ENCODE measurements at regions not wholly inside any gene's neighbourhood (a gene's known extent, or its start where the extent isn't known, plus 50 kb on each side); places are given as distances from the start of the nearest gene placed in this dataset.

DNA sequence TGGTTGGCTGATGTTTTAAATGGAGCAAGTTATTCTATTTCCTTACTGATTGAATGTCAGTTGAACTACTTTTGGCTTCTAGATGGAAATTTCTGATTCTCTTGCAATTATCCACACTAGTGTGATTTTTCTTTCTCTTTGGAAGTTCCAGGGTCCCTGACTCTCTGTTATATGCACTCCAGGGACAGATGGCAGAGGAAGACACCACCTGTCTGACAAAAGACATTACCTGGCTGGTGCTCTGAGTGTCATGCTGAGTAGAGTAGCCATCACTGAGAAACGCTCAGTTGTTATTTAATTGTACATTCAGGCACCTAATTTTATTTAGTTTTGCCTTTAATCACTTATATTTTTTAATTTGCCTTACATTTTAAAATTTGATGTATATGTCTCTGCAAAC lies 105.4 kb upstream of the TLL1 start:
- POLR2A ChIA-PET: interaction anchor here (0.5 kb wide), 1 partner anchor 705 kb away, joined by 4 read pairs; no protein-coding TSS in a partner anchor
- DNase-seq (ENCODE audit: low read depth, low spot score): no peak
- Histone ChIP-seq H3K27me3 (ENCODE audit: control insufficient read depth, insufficient read depth, low read length) (no peaks in the 10 kb centered on the region), H3K9me3 (ENCODE audit: control insufficient read depth, insufficient read depth, low read length) (peaks cover 4% of the 10 kb centered on the region; the same call in 1 of the 2 replicates), H3K4me3 (ENCODE audit: low read depth, low read length) (no peak overlapping the region), H3K27ac (ENCODE audit: low read depth, low read length) (no peak overlapping the region)
- CTCF ChIA-PET: no interaction called here
- TF ChIP-seq, protein P1, sequence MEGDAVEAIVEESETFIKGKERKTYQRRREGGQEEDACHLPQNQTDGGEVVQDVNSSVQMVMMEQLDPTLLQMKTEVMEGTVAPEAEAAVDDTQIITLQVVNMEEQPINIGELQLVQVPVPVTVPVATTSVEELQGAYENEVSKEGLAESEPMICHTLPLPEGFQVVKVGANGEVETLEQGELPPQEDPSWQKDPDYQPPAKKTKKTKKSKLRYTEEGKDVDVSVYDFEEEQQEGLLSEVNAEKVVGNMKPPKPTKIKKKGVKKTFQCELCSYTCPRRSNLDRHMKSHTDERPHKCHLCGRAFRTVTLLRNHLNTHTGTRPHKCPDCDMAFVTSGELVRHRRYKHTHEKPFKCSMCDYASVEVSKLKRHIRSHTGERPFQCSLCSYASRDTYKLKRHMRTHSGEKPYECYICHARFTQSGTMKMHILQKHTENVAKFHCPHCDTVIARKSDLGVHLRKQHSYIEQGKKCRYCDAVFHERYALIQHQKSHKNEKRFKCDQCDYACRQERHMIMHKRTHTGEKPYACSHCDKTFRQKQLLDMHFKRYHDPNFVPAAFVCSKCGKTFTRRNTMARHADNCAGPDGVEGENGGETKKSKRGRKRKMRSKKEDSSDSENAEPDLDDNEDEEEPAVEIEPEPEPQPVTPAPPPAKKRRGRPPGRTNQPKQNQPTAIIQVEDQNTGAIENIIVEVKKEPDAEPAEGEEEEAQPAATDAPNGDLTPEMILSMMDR (IDR thresholded peaks at IDR 0.05; ENCODE audit: low read depth, low read length): no peak

DNA sequence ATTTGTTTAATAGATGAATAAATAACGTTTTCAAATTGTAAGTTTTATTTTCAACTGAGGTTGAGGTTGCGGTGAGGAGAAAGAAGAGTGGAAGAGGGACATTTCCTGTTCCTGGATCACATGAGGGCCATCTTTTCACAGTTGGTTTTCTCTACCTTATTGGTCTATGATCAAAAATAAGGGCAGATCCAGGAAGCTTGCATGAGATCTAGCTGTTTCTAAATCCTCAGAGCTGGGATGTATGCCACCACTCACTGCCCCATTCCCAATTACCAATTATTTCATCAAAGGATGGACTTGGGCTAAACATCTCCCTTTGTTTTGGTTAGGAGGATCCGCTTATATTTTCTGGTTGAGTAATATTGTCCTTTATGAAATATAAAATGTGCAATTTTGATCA lies 104.8 kb upstream of the TLL1 start:
- Histone ChIP-seq H3K27me3 (ENCODE audit: control insufficient read depth, insufficient read depth, low read length) (no peaks in the 10 kb centered on the region), H3K9me3 (ENCODE audit: control insufficient read depth, insufficient read depth, low read length) (peaks cover 4% of the 10 kb centered on the region; the same call in 1 of the 2 replicates), H3K27ac (ENCODE audit: low read depth, low read length) (no peak overlapping the region), H3K4me3 (ENCODE audit: low read depth, low read length) (no peak overlapping the region)
- no peak for DNase-seq (ENCODE audit: low read depth, low spot score)
- ChIA-PET POLR2A (no interaction called here), CTCF (no interaction called here)
- TF ChIP-seq, protein P1 (IDR thresholded peaks at IDR 0.05; ENCODE audit: low read depth, low read length): no peak

DNA sequence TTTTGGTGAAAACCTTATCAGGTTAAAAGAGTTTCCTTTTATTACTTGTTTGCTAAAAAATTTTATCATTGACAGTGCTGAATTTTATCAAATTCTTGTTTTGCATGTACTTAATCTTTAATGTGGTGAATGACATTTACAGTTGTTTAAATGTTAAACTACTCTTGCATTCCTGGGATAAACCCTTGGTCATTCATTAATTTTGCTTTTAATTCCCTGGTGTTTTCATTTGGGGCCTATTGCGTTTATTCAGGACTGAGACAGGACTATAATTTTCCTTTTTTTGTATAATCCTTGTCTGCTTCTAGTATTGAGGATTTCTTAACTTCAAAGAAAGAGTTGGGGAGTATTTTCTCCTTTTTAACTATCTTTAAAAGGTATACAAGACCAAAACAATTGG lies 98.7 kb upstream of the TLL1 start:
- ChIA-PET POLR2A (no interaction called here), CTCF (no interaction called here)
- H3K27ac ChIP-seq (ENCODE audit: low read depth, low read length): no peak overlapping the region
- no peaks in the 10 kb centered on the region for H3K27me3 ChIP-seq (ENCODE audit: control insufficient read depth, insufficient read depth, low read length)
- TF ChIP-seq, protein P1 (IDR thresholded peaks at IDR 0.05; ENCODE audit: low read depth, low read length): no peak
- no peak overlapping the region for H3K4me3 ChIP-seq (ENCODE audit: low read depth, low read length)
- H3K9me3 ChIP-seq (ENCODE audit: control insufficient read depth, insufficient read depth, low read length): peaks cover 4% of the 10 kb centered on the region; the same call in 1 of the 2 replicates
- no peak for DNase-seq (ENCODE audit: low read depth, low spot score)

DNA sequence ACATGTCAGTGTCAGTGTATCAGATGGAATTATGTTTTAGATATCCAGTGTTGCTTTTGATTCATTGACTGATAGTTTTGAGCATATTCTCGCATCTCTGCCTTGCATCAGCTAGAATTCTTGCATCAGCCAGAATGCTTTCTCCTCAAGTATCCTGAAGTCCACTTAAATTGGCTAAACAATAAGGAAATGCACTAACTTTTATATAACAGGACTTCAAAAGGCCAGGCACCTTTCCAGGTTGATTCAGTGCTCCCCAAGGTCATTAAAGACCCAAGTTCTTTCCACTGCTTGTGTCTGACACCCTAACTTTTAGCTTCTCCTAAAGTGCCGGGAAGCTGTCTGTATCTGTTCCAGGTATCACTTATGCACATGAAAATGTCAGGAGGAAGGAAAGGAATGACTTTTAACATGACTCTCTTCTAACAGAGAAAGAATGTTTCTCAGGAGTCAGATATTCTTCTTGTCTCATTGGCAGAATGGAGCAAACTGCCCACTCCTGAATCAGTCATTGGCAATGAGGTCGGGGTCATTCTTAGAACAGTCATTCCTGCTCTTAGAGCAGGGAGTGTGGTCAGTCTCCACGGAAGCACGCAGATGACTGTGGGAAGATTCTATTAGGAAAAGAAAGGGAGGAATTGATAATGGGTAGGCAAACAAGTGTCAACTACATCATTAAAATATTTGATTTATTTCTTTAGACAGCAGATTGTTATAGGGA lies 92.9 kb upstream of the TLL1 start:
- Histone ChIP-seq H3K27me3 (ENCODE audit: control insufficient read depth, insufficient read depth, low read length) (no peaks in the 10 kb centered on the region), H3K9me3 (ENCODE audit: control insufficient read depth, insufficient read depth, low read length) (no peaks in the 10 kb centered on the region), H3K4me3 (ENCODE audit: low read depth, low read length) (no peak overlapping the region), H3K27ac (ENCODE audit: low read depth, low read length) (no peak overlapping the region)
- TF ChIP-seq, protein P1 (IDR thresholded peaks at IDR 0.05; ENCODE audit: low read depth, low read length): no peak
- no peak for DNase-seq (ENCODE audit: low read depth, low spot score)
- ChIA-PET CTCF (no interaction called here), POLR2A (no interaction called here)

DNA sequence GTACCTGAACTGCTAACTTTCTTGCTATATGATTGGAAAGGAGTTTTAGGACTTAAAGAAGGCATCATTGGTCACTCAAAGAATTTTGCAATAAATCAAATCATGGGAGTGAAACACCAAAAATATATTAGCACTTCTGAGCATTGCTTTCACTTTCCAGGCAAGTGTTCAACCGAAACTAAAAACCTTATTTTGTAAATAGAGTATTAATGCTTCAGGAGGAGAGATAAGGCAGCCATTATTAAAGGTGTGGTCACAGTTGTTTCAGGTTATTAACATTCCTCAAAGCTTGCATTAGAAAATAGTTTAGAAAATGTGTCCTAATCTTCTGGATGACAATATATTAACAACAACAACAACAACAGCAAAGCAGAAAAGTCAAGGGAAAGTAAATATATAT lies 92.3 kb upstream of the TLL1 start:
- POLR2A ChIA-PET: no interaction called here
- H3K9me3 ChIP-seq (ENCODE audit: control insufficient read depth, insufficient read depth, low read length): no peaks in the 10 kb centered on the region
- no peak overlapping the region for H3K27ac ChIP-seq (ENCODE audit: low read depth, low read length)
- TF ChIP-seq, protein P1 (IDR thresholded peaks at IDR 0.05; ENCODE audit: low read depth, low read length): no peak
- CTCF ChIA-PET: no interaction called here
- no peak overlapping the region for H3K4me3 ChIP-seq (ENCODE audit: low read depth, low read length)
- DNase-seq (ENCODE audit: low read depth, low spot score): no peak
- H3K27me3 ChIP-seq (ENCODE audit: control insufficient read depth, insufficient read depth, low read length): no peaks in the 10 kb centered on the region
